PC-9 (cell line): ENCODE measurements at regions not wholly inside any gene's neighbourhood (a gene's known extent, or its start where the extent isn't known, plus 50 kb on each side); places are given as distances from the start of the nearest gene placed in this dataset.

Source experiments
- EZH2 ChIP-seq: fragments of 200-600 bp; sonication (generic); IDR thresholded peaks from 2 replicates; pipeline ENCODE4 v1.8.0; 2017; ENCODE audit warnings: antibody characterized with exemption, low read depth
- TF ChIP-seq, protein P1 (sequence below): fragments of 200-600 bp; sonication (generic); conservative IDR thresholded peaks from 2 replicates; pipeline ENCODE4 v1.6.1; 2017; ENCODE audit warnings: mixed run types, antibody characterized with exemption, mild to moderate bottlenecking, moderate library complexity

GRCh38 chr2:64262071-64262470, 117.9 kb upstream of the PELI1 start:
- TF ChIP-seq, protein P1, sequence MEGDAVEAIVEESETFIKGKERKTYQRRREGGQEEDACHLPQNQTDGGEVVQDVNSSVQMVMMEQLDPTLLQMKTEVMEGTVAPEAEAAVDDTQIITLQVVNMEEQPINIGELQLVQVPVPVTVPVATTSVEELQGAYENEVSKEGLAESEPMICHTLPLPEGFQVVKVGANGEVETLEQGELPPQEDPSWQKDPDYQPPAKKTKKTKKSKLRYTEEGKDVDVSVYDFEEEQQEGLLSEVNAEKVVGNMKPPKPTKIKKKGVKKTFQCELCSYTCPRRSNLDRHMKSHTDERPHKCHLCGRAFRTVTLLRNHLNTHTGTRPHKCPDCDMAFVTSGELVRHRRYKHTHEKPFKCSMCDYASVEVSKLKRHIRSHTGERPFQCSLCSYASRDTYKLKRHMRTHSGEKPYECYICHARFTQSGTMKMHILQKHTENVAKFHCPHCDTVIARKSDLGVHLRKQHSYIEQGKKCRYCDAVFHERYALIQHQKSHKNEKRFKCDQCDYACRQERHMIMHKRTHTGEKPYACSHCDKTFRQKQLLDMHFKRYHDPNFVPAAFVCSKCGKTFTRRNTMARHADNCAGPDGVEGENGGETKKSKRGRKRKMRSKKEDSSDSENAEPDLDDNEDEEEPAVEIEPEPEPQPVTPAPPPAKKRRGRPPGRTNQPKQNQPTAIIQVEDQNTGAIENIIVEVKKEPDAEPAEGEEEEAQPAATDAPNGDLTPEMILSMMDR, result no peak
- TF ChIP-seq EZH2, result no peak
